ENCODE measurements at regions not wholly inside any gene's neighbourhood (a gene's known extent, or its start where the extent isn't known, plus 50 kb on each side); places are given as distances from the start of the nearest gene placed in this dataset.

DNA sequence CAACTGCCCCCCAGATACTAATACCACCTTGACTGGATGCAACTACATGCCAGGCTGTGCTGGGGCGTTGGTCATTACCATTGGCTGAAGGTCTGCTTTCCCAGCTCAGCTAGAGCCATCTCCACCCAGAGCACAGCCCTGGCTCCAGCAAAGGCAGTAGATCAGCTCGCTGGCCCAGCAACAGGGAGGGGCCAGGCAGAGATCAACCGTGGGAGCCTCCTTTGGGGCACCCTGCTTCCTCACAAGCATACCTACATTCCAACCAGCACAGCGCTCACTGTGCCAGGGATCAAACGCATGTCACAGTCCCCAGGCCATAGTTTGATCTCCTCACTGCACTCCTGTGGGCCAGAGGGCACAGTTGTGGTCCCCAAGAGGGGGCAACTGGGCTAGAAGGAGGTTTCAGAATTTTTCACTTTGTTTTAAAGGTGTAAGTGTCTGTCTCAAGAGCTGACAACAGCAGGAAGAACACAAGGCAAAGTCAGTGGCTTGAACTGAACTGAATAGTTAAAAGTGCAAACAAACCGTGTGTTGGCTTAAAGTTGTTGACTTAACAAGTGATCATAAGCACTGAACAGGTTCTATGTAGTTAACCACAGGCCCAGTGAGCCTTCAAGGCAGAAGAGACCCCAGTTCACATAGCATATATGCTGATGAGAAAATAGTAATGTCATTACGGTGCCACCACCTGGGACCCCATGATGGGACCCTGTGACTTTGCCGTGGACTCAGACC, 70.1 kb upstream of the BZW1 start:
- TF ChIP-seq, protein P1, sequence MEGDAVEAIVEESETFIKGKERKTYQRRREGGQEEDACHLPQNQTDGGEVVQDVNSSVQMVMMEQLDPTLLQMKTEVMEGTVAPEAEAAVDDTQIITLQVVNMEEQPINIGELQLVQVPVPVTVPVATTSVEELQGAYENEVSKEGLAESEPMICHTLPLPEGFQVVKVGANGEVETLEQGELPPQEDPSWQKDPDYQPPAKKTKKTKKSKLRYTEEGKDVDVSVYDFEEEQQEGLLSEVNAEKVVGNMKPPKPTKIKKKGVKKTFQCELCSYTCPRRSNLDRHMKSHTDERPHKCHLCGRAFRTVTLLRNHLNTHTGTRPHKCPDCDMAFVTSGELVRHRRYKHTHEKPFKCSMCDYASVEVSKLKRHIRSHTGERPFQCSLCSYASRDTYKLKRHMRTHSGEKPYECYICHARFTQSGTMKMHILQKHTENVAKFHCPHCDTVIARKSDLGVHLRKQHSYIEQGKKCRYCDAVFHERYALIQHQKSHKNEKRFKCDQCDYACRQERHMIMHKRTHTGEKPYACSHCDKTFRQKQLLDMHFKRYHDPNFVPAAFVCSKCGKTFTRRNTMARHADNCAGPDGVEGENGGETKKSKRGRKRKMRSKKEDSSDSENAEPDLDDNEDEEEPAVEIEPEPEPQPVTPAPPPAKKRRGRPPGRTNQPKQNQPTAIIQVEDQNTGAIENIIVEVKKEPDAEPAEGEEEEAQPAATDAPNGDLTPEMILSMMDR (IDR thresholded peaks at IDR 0.05; ENCODE audit: low read depth, low read length): no peak
- no peak for TF ChIP-seq MYC (IDR thresholded peaks at IDR 0.05; ENCODE audit: low read depth, low read length)
- TF ChIP-seq, protein P2, sequence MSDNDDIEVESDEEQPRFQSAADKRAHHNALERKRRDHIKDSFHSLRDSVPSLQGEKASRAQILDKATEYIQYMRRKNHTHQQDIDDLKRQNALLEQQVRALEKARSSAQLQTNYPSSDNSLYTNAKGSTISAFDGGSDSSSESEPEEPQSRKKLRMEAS (IDR thresholded peaks at IDR 0.05; ENCODE audit: low read depth, low read length): no peak
- TF ChIP-seq POLR2A (IDR thresholded peaks at IDR 0.05; ENCODE audit: extremely low read depth, insufficient read length): no peak
- H3K4me3 ChIP-seq (ENCODE audit: low read depth, low read length): no peak overlapping the region
- no peak for DNase-seq (ENCODE audit: low read depth)

DNA sequence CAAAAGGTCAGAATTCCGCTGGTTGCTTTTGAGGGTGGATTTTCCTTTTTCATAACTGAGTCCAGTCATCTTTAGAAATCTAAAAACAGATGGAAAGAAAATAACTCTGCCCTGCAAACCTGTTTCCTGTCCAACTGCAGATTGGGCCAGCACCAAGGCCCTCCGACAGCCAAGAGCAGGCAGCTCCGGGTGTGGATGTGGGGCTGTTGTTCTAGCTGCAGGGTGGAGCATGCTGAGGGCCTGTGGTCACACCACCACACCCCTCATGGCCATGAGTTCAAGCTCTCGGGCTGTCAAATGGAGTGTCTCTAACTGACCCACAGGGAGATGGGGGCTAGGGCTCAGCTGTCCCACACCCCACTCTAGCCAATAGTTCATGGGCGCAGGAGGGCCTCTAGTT, 69.3 kb upstream of the BZW1 start:
- no peak for DNase-seq (ENCODE audit: low read depth)
- no peak for TF ChIP-seq MYC (IDR thresholded peaks at IDR 0.05; ENCODE audit: low read depth, low read length)
- TF ChIP-seq, protein P2 (IDR thresholded peaks at IDR 0.05; ENCODE audit: low read depth, low read length): no peak
- TF ChIP-seq, protein P1 (IDR thresholded peaks at IDR 0.05; ENCODE audit: low read depth, low read length): no peak
- no peak for TF ChIP-seq POLR2A (IDR thresholded peaks at IDR 0.05; ENCODE audit: extremely low read depth, insufficient read length)
- no peak overlapping the region for H3K4me3 ChIP-seq (ENCODE audit: low read depth, low read length)

DNA sequence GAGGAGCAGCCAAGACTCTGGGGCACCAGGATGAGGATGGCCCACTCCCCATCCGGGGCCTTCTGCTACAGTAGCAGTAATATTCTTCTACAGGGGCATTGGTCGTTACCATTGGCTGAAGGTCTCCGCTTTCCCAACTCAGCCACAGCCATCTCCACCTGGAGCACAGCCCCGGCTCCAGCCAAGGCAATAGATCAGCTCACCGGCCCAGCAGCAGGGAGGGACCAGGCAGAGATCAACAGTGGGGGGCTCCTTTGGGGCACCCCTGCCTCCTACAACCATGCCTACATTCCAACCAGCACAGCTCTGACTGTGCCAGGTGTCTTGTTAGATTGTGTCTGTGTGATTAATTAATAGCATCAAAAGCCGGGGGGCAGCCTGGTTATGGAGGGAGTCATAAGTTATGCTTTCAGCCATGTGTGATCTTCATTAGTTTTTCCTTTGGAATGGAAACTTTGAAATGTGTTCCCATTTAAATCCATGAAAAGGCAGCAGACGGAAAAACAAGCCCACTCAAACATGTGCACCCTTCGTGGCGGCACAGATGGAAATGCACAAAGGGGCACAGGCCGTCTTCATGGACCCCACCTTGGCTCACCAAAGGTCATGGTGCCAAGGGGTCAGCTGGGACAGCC, 68.6 kb upstream of the BZW1 start:
- TF ChIP-seq POLR2A (IDR thresholded peaks at IDR 0.05; ENCODE audit: extremely low read depth, insufficient read length) (no peak), MYC (IDR thresholded peaks at IDR 0.05; ENCODE audit: low read depth, low read length) (no peak)
- TF ChIP-seq, protein P2 (IDR thresholded peaks at IDR 0.05; ENCODE audit: low read depth, low read length): no peak
- TF ChIP-seq, protein P1 (IDR thresholded peaks at IDR 0.05; ENCODE audit: low read depth, low read length): no peak
- H3K4me3 ChIP-seq (ENCODE audit: low read depth, low read length): no peak overlapping the region
- no peak for DNase-seq (ENCODE audit: low read depth)

DNA sequence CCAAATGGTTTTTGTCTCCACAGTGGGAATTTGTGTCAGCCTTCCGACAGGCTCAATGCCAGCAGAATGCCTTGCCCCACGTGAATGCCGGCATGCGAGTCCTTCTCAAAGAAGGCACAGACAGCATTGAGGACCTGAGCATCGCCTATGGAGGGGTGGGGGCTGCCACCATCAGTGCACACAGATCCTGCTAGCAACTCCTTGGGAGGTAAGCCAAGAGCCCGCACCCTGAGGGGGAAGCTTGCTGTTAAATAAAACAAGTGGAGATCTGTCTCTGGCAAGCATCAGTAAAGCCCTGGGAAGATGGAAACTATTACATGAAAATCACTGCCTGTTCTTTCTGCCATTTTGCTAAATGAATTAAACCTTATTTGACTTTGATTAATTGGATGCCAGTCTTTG, 67.5 kb upstream of the BZW1 start:
- TF ChIP-seq MYC (IDR thresholded peaks at IDR 0.05; ENCODE audit: low read depth, low read length) (no peak), POLR2A (IDR thresholded peaks at IDR 0.05; ENCODE audit: extremely low read depth, insufficient read length) (no peak)
- TF ChIP-seq, protein P2 (IDR thresholded peaks at IDR 0.05; ENCODE audit: low read depth, low read length): no peak
- TF ChIP-seq, protein P1 (IDR thresholded peaks at IDR 0.05; ENCODE audit: low read depth, low read length): no peak
- no peak for DNase-seq (ENCODE audit: low read depth)
- H3K4me3 ChIP-seq (ENCODE audit: low read depth, low read length): no peak overlapping the region

DNA sequence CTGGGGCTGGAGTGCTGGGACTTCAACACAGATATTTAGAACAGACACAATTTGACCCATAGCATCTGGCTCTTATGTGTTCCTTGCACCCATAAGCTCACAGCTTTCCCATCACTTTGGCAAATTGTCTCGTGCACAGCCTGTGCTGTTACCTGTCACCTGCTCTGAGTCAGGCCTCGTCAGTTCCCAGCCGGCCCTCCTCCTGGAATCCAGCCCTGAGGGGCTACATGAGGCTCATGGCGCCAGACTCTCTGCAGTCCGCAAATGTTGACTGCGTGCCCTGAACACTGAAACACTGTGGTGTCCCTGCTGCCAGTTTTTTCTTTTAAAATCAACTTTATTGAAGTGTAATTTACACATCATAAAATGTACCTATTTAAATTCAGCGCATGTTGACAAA, 65.4 kb upstream of the BZW1 start:
- no peak for DNase-seq (ENCODE audit: low read depth)
- TF ChIP-seq, protein P2 (IDR thresholded peaks at IDR 0.05; ENCODE audit: low read depth, low read length): no peak
- no peak overlapping the region for H3K4me3 ChIP-seq (ENCODE audit: low read depth, low read length)

Data from NB4 (cell line).